Mammary epithelial cell (primary cell): ENCODE measurements at regions not wholly inside any gene's neighbourhood (a gene's known extent, or its start where the extent isn't known, plus 50 kb on each side); places are given as distances from the start of the nearest gene placed in this dataset.

ENCODE experiments used
- EZH2 ChIP-seq: IDR thresholded peaks from 2 replicates; pipeline ENCODE4 v1.6.1; 2012; ENCODE audit warnings: low read length, inconsistent platforms, borderline replicate concordance
- TF ChIP-seq, protein P1 (sequence below), 2 donors: IDR thresholded peaks in 1 of 2; conservative IDR thresholded peaks in 1 of 2; 2 replicates each; pipeline ENCODE4 v1.5.1; 2011 to 2012; ENCODE audit warnings: inconsistent platforms in 2 of 2, low read length in 2 of 2, mild to moderate bottlenecking in 2 of 2, control low read depth in 1 of 2, low read depth in 1 of 2; ENCODE audit not compliant: insufficient read depth in 1 of 2; ENCODE audit errors: extremely low read depth in 1 of 2

DNA sequence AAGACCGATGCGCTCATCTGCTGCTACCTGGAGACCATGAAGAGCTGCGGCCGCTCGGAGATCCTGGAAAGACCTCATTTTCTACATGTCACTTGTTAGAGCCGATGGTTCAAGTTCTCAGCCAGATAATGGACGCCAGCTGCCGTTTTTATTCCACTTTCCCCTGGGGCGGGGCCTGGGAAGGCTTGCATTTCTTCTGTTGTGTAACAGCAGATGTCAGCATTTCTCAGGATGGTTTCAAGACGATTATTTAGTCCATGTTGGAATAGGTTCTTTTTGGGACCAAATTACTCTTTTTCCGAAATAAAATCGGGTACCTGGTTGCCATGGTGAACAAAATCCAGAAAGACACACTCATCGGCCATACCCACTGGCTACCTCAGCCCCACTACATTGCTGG lies 1418.3 kb downstream of the CDH11 start:
- TF ChIP-seq EZH2 = no peak
- TF ChIP-seq, protein P1, sequence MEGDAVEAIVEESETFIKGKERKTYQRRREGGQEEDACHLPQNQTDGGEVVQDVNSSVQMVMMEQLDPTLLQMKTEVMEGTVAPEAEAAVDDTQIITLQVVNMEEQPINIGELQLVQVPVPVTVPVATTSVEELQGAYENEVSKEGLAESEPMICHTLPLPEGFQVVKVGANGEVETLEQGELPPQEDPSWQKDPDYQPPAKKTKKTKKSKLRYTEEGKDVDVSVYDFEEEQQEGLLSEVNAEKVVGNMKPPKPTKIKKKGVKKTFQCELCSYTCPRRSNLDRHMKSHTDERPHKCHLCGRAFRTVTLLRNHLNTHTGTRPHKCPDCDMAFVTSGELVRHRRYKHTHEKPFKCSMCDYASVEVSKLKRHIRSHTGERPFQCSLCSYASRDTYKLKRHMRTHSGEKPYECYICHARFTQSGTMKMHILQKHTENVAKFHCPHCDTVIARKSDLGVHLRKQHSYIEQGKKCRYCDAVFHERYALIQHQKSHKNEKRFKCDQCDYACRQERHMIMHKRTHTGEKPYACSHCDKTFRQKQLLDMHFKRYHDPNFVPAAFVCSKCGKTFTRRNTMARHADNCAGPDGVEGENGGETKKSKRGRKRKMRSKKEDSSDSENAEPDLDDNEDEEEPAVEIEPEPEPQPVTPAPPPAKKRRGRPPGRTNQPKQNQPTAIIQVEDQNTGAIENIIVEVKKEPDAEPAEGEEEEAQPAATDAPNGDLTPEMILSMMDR (conservative IDR thresholded peaks at IDR 0.05 in 1 of 2, IDR thresholded peaks at IDR 0.05 in 1 of 2; ENCODE audit: extremely low read depth in 1 of 2, insufficient read depth in 1 of 2, low read depth in 1 of 2, low read length in 2 of 2) = no peak
